Stimulated activated CD8-positive, alpha-beta memory T cell treated with anti-CD3 and anti-CD28 coated beads, Interleukin-4, amount 100 ng/mL, for 24 hours (primary cell): ENCODE measurements at regions not wholly inside any gene's neighbourhood (a gene's known extent, or its start where the extent isn't known, plus 50 kb on each side); places are given as distances from the start of the nearest gene placed in this dataset.
"Not testable (repeated sequence)": the region's sequence is repeated elsewhere in the genome, so short reads cannot be mapped to it uniquely, and the experiment has no call there.

Source experiments
- DNase-seq: peaks from one replicate; pipeline ENCODE4 v3.0.0-alpha.2; 2020; ENCODE audit warnings: low read depth

DNA sequence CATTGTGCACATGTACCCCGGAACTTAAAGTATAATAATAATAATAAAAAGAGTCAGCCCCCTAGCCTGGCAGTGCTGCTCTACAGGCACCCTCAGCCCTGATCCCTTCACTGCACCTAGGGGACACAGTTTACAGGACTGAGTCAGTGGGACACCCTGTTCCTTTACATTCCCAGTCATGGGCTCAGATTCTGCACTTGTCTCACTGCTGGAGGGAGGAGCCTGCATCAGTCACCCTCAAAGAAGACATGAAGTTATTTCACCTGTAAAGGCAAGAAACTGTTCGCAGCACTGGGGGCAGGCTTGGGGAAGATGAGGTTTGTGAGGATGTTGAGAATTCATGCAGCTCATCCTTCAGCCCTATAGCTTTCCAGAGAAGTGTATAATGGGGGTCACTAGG, 50.7 kb upstream of the VPREB1 start:
- DNase-seq = no peak

GRCh38 chr22:22193462-22193861, 51.1 kb upstream of the VPREB1 start:
- DNase-seq = not testable (repeated sequence)

GRCh38 chr22:22193006-22193405, 51.6 kb upstream of the VPREB1 start:
- DNase-seq = not testable (repeated sequence)

DNA sequence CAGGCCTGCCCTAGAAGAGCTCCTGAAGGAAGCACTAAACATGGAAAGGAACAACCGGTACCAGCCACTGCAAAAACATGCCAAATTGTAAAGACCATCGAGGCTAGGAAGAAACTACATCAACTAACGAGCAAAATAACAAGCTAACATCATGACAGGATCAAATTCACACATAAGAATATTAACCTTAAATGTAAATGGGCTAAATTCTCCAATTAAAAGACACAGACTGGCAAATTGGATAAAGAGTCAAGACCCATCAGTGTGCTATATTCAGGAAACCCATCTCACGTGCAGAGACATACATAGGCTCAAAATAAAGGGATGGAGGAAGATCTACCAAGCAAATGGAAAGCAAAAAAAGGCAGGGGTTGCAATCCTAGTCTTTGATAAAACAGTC, 54.8 kb upstream of the VPREB1 start:
- DNase-seq = not testable (repeated sequence)

- DNase-seq = not testable (repeated sequence)
Observed at GRCh38 chr22:22187863-22188262, 56.7 kb upstream of the VPREB1 start.

- DNase-seq = no peak
Observed at GRCh38 chr22:22187299-22187698, 57.3 kb upstream of the VPREB1 start.

DNA sequence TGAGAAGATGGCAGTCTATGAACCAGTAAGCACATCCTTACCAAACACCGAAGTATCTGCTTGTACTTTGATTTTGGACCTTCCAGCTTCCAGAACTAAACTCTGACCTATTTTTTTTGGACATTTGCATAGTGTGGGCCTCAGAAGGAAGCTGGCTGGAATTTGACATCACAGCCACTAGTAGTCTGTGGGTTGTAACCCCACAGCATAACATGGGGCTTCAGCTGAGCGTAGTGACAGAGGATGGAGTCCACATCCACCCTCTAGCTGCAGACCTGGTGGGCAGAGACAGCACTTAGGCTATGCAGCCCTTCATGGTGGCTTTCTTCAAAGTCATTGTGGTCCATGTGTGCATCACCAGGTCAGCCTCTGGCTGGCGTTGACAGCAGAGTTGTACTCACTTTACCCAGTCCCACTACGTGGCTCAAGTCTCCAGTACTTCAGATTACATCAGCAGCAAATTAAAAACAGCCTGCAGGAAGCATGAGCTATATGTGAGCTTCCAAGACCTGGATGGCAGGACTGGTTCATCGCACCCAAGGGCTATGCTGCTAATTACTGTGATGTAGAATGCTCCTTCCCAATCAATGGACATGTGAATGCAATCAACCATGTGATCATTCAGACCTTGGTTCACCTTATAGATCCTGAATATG, 58.6 kb upstream of the VPREB1 start:
- DNase-seq = no peak

DNA sequence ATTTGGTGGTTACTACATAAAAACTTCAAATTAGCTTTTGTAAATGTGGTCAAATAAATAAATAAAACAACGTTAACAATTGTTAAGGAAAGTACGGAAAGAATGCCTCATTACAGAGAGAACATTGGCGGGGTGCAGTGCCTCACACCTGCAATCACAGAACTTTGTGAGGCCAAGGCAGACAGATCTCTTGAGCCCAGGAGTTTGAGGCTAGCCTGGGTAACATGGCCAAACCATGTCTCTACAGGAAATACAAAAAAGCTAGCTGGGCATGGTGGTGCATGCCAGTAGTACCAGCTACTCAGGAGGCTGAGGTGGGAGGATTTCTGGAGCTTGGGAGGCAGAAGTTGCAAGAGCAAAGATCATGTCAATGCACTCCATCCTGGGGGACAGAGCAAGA, 59.4 kb upstream of the VPREB1 start:
- no peak for DNase-seq

DNA sequence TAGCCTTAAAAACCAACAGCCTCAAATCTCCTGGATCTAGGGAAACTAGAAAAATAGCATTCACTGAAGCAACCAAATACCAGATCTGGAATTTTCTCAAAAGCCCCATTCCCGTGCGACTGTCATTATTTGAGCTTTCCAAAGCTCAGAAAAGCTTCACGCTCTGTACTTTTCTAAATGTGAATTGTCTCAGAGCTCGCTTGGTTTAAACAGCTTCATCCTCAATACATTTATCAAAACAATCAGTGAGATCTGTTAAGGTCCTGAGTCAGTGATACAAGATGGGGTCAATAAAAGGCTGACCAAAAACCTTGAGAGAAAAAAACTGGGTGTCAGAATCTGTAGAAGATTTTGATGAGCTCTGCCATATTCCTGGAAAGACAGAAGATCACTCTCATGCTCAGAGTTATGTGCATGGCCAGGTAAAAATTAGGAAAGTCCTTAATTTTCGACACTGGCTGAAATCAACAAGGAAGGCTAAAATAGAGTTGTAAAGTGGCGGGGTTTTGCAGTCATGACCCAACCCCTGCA, 60.2 kb upstream of the VPREB1 start:
- no peak for DNase-seq

GRCh38 chr22:22182990-22183264, 61.7 kb upstream of the VPREB1 start:
- DNase-seq = no peak

- no peak for DNase-seq
Observed at GRCh38 chr22:22182218-22182989, 62.2 kb upstream of the VPREB1 start.

DNA sequence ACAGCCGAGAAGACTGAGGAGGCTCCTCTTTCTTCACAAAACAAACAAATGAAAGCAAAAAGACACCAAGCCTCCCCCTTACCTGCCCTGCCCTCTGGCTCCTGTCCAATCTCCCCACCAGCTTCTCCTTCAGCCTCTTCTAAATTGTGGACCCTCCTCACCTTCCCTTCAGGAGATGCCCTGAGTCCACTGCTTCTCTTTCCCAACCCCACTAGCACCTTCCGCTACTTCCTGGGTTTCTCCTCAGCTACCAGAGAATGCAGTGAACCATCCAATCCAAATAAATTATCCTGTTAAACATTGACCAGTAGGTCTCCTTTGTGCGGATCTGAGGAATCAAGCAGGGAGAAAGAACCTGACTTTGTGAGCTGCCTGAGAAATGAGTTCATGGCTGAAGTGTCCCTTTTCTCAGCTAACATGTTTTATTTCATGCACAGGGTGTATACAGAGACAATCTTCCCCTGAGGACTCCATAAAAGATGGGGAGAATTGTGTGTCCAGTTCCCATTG, 63.2 kb upstream of the VPREB1 start:
- no peak for DNase-seq

- DNase-seq = no peak
Observed at GRCh38 chr22:22180738-22181285, 63.8 kb upstream of the VPREB1 start.

DNA sequence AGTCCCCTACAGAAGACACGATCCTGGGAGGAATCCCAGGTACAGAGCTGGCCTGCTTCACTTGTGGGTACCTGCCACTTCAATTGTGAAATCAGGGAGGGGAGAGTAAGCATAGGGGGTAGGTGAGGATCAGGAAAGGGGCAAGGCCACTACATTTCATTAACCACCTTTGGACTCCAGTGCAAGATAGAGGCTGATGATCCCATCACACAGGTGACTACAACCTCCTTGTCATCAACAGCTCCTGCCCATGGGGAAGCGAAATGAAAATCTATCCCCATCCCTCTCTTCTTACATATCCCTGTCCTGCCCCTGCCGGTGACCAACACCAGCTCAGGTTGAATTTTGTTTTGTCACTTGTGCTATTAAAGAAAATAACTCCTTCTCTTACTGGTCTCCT, 64.7 kb upstream of the VPREB1 start:
- no peak for DNase-seq

DNA sequence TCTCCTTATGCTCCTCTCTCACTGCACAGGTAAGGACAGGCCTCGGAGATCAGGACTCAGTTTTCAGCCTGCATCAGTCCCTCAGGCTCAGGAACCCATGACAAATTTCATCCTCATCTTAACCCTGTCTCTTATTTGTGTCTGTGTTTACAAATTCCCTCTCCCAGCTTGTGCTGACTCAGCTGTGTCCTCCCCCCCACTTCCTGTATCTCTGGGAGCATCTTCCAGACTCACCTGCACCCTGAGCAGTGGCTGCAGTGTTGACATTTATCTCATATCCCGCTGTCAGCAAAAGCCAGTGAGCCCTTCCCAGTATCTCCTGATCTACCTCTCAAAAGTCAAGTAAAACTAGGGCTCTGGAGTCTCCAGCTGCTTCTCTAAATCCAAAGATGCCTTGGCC, 65.6 kb upstream of the VPREB1 start:
- no peak for DNase-seq

- no peak for DNase-seq
Observed at GRCh38 chr22:22178355-22178965, 66.1 kb upstream of the VPREB1 start.

- DNase-seq = no peak
Observed at GRCh38 chr22:22176929-22177616, 67.5 kb upstream of the VPREB1 start.

- DNase-seq = not testable (repeated sequence)
Observed at GRCh38 chr22:22172896-22173628, 71.5 kb upstream of the VPREB1 start.

- DNase-seq = no peak
Observed at GRCh38 chr22:22171357-22172218, 73.0 kb upstream of the VPREB1 start.

DNA sequence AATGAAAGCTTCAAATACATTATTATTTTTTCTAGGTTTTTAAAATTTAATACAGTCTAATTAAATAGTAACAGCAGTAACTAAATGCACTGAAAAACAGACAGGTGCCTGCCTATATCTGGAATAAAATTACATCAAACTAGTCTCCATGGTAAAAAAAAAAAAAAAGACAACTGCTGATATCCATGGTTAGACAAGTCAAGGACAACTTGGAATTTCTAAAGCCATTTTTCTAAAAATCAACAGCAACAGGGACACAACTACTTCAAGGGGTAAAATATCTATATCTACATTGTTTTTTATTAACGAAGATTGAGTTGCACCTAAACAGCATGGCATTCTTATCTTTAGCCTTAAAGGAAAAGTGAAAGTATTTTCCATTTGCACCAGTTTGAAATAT, 74.7 kb upstream of the VPREB1 start:
- no peak for DNase-seq
